ENCODE measurements at regions not wholly inside any gene's neighbourhood (a gene's known extent, or its start where the extent isn't known, plus 50 kb on each side); places are given as distances from the start of the nearest gene placed in this dataset.

DNA sequence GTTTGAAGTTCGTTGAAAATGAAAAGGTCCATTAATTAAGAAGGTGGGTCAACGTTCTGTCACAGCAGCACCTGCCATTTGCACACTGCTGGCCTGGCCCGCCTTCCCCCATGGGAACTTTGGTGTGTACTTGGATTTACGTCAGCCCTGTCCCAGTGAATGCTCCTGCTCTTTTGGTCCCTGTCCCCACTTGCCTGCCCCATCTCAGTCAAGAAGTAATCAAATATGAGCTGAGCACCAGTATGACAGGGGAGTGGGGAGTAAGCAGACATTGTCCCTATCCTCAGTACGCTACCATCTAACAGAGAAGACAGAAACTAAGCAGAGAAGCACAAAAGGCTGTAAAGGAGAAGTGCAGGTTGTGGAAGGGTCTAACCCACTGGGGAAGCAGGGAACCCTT, 65.1 kb downstream of the SLC4A3 start:
- TF ChIP-seq, protein P1, sequence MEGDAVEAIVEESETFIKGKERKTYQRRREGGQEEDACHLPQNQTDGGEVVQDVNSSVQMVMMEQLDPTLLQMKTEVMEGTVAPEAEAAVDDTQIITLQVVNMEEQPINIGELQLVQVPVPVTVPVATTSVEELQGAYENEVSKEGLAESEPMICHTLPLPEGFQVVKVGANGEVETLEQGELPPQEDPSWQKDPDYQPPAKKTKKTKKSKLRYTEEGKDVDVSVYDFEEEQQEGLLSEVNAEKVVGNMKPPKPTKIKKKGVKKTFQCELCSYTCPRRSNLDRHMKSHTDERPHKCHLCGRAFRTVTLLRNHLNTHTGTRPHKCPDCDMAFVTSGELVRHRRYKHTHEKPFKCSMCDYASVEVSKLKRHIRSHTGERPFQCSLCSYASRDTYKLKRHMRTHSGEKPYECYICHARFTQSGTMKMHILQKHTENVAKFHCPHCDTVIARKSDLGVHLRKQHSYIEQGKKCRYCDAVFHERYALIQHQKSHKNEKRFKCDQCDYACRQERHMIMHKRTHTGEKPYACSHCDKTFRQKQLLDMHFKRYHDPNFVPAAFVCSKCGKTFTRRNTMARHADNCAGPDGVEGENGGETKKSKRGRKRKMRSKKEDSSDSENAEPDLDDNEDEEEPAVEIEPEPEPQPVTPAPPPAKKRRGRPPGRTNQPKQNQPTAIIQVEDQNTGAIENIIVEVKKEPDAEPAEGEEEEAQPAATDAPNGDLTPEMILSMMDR (IDR thresholded peaks at IDR 0.05; ENCODE audit: insufficient read depth, missing control alignments): no peak
- FAIRE-seq: no peak
- no peak for DNase-seq (ENCODE audit: insufficient read length, low spot score)

GRCh38 chr2:219695145-219695709, 67.8 kb downstream of the SLC4A3 start:
- FAIRE-seq: no peak
- no peak for DNase-seq (ENCODE audit: insufficient read length, low spot score)
- TF ChIP-seq, protein P1 (IDR thresholded peaks at IDR 0.05; ENCODE audit: insufficient read depth, missing control alignments): no peak

DNA sequence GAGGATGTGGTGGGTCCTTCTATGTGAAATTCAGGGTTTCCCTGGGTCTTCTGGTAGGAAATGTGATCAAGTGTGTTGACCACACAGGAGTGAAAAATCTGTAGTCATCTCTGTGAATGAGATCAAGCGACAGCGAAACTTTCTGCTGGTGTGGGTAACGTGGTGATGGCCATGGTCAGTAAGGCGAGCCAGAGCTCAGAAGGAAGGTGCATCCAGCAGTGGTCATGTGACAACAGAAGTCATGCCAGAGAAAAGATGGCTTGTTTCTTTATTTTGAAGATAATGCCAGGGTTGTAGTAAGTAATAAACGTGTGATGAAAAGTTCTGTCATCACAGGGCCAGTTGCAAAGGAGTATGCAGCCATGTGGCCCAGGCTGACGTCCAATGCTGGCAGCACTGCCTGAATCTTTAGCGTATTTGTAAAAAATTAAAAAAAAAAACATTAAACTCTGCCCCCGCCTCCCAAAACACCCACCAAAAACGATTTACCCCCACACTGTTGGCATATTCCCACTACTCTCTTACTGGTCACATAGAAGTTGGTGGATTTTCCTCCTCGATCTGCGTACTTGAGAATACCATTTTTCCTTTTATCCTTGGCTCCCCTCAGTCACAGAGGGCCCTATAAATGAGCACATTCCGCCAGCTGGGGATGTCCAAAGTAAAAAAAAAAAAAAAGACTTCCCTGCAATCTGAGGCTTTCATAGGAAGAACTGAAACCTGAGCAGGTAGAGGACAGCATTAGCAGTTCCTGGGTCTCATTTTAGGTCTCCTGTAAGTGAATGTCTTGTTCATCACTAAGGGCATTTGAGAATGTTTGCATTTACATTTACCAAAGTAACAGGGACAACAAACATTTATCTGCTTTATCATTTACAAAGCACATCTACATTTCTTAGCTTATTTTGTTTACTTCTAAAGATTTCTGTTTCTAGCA, 70.6 kb downstream of the SLC4A3 start:
- FAIRE-seq: no peak
- TF ChIP-seq, protein P1 (IDR thresholded peaks at IDR 0.05; ENCODE audit: insufficient read depth, missing control alignments): no peak
- no peak for DNase-seq (ENCODE audit: insufficient read length, low spot score)

GRCh38 chr2:219698748-219699439, 71.5 kb downstream of the SLC4A3 start:
- no peak for DNase-seq (ENCODE audit: insufficient read length, low spot score)
- FAIRE-seq: no peak
- TF ChIP-seq, protein P1 (IDR thresholded peaks at IDR 0.05; ENCODE audit: insufficient read depth, missing control alignments): no peak

DNA sequence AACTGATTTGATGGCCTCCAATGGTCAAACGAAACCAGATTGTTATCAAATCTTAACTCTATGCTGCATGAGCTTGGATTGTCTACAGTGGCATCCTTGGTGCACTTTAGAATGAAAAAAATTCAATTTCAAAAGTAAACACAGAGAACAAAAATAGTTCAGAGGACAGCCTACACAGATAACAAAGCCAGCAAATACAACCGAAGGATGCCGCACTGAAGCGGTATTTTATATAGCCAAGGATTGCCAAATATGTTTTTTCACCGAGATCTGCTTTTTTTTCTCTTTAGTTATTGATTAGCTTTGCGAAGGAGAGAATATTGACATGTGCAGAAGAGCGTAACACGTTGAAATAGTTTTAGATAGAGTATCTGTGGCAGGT, 72.0 kb downstream of the SLC4A3 start:
- DNase-seq (ENCODE audit: insufficient read length, low spot score) (no peak), FAIRE-seq (no peak)
- TF ChIP-seq, protein P1 (IDR thresholded peaks at IDR 0.05; ENCODE audit: insufficient read depth, missing control alignments): no peak

DNA sequence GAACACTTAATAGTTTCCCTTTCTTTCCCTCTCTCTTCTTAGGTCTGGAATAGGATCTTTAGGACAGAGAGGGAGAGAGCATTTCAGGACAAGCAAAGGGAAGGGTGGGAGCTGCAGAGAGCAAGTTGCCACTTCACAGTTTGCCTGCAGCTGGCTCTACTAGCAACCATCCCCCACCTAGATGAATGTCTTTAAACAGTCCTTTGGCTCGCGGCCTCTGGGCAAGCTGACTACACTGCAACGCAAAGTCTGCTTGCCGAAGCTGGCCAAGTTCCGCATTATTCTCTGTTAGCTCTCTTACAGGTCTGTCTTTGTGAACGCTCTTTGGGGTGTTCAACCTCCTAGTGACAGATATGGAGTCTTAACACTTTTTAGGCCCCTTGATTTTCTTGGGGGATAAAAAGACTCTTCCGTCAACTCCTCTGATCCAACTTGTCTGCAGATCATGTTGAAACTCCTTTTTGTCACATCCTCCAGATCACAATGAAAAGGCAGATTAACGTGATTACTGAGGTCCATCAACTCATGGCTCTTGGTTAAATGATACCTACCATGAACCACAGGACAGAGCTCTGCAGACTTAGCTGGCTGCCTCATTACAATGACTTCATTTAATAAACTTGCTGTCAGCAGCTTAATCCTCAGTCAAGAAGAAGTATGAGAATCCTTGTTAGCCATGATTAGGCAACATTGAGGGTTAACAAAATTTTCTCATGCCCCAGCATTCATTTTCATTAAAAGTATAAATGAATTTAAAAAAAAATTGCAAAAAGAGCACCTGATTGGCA, 74.6 kb downstream of the SLC4A3 start:
- TF ChIP-seq, protein P1 (IDR thresholded peaks at IDR 0.05; ENCODE audit: insufficient read depth, missing control alignments): no peak
- FAIRE-seq: no peak
- DNase-seq (ENCODE audit: insufficient read length, low spot score): no peak
